Liver (tissue), 8 donors: ENCODE measurements at regions not wholly inside any gene's neighbourhood (a gene's known extent, or its start where the extent isn't known, plus 50 kb on each side); places are given as distances from the start of the nearest gene placed in this dataset.

Experiments used
- DNase-seq: peaks from one replicate; pipeline ENCODE4 v3.0.0-alpha.2; 2017; ENCODE audit warnings: low spot score
- H3K27ac ChIP-seq, 2 donors: one replicate each; pipeline ENCODE4 v1.7.0; 2013; ENCODE audit warnings: inconsistent platforms in 2 of 2, low read length in 2 of 2, control low read depth in 1 of 2, low read depth in 1 of 2, mild to moderate bottlenecking in 1 of 2
- H3K27me3 ChIP-seq, 4 donors: one replicate each; pipeline versions ENCODE4 v1.6.1 to v1.7.0; 2013; ENCODE audit warnings: low read length in 3 of 4, inconsistent platforms in 1 of 4, mild to moderate bottlenecking in 1 of 4, moderate library complexity in 1 of 4; ENCODE audit not compliant: control insufficient read depth in 4 of 4, insufficient read depth in 4 of 4
- H3K36me3 ChIP-seq, 4 donors: one replicate each; pipeline versions ENCODE4 v1.6.1 to v1.7.0; 2013; ENCODE audit warnings: low read length in 3 of 4, mild to moderate bottlenecking in 3 of 4, low read depth in 1 of 4, moderate library complexity in 1 of 4; ENCODE audit not compliant: control insufficient read depth in 4 of 4, insufficient read depth in 3 of 4
- H3K4me1 ChIP-seq, 4 donors: one replicate each; pipeline versions ENCODE4 v1.6.1 to v1.7.0; 2013; ENCODE audit warnings: low read length in 3 of 4, mild to moderate bottlenecking in 3 of 4, moderate library complexity in 1 of 4; ENCODE audit not compliant: control insufficient read depth in 4 of 4, insufficient read depth in 4 of 4
- H3K4me3 ChIP-seq, 3 donors: one replicate each; pipeline versions ENCODE4 v1.6.1 to v1.7.0; 2013; ENCODE audit warnings: low read length in 3 of 3, control low read depth in 1 of 3, low read depth in 1 of 3, mild to moderate bottlenecking in 1 of 3
- H3K9ac ChIP-seq, 2 donors: one replicate each; pipeline ENCODE4 v1.7.0; 2013; ENCODE audit warnings: low read length in 2 of 2, mild to moderate bottlenecking in 2 of 2, moderate library complexity in 2 of 2, control low read depth in 1 of 2, low read depth in 1 of 2
- H3K9me3 ChIP-seq, 4 donors: one replicate each; pipeline versions ENCODE4 v1.6.1 to v1.7.0; 2013; ENCODE audit warnings: low read length in 3 of 4; ENCODE audit not compliant: control insufficient read depth in 4 of 4
- FOXA1 ChIP-seq: IDR thresholded peaks from 2 replicates; pipeline ENCODE4 v1.6.1; 2016; ENCODE audit warnings: antibody characterized with exemption
- FOXA2 ChIP-seq: IDR thresholded peaks from 2 replicates; pipeline ENCODE4 v1.6.1; 2016; ENCODE audit warnings: antibody characterized with exemption
- HNF4A ChIP-seq, 2 donors: conservative IDR thresholded peaks; 2 replicates each; pipeline ENCODE4 v1.6.1; 2016; ENCODE audit warnings: antibody characterized with exemption in 2 of 2, mild to moderate bottlenecking in 2 of 2
- HNF4G ChIP-seq: IDR thresholded peaks from 2 replicates; pipeline ENCODE4 v1.6.1; 2016; ENCODE audit warnings: antibody characterized with exemption
- JUND ChIP-seq, 2 donors: IDR thresholded peaks; 2 replicates each; pipeline ENCODE4 v1.6.1; 2016; ENCODE audit warnings: antibody characterized with exemption in 2 of 2
- NR2F2 ChIP-seq: IDR thresholded peaks from 2 replicates; pipeline ENCODE4 v1.6.1; 2016; ENCODE audit warnings: antibody characterized with exemption
- RAD21 ChIP-seq, 2 donors: IDR thresholded peaks; 2 replicates each; pipeline ENCODE4 v1.6.1; 2016; ENCODE audit warnings: antibody characterized with exemption in 2 of 2, mild to moderate bottlenecking in 2 of 2
- RXRA ChIP-seq, 2 donors: IDR thresholded peaks; 2 replicates each; pipeline ENCODE4 v1.6.1; 2017 to 2018; ENCODE audit warnings: antibody characterized with exemption in 2 of 2, mild to moderate bottlenecking in 1 of 2
- SP1 ChIP-seq: IDR thresholded peaks from 2 replicates; pipeline ENCODE4 v1.6.1; 2018; ENCODE audit warnings: antibody characterized with exemption, mild to moderate bottlenecking
- TAF1 ChIP-seq: conservative IDR thresholded peaks from 2 replicates; pipeline ENCODE4 v1.6.1; 2016; ENCODE audit warnings: antibody characterized with exemption, mild to moderate bottlenecking
- YY1 ChIP-seq: IDR thresholded peaks from 2 replicates; pipeline ENCODE4 v1.6.1; 2016; ENCODE audit warnings: antibody characterized with exemption, mild to moderate bottlenecking
- WGBS: extraction: QIAGEN DNeasy Blood & Tissue Kit; methylation state at CpG from one replicate; pipeline ENCODE4 v1.1.7; 2013; 5-methylcytosine and 5-hydroxymethylcytosine counted together
- TF ChIP-seq, protein P1 (sequence below): IDR thresholded peaks from 2 replicates; pipeline ENCODE4 v1.6.1; 2016; ENCODE audit warnings: antibody characterized with exemption
- TF ChIP-seq, protein P2 (sequence below): IDR thresholded peaks from 2 replicates; pipeline ENCODE4 v1.6.1; 2016; ENCODE audit warnings: antibody characterized with exemption
- TF ChIP-seq, protein P3 (sequence below): IDR thresholded peaks from 2 replicates; pipeline ENCODE4 v1.6.1; 2016; ENCODE audit warnings: antibody characterized with exemption
- TF ChIP-seq, protein P4 (sequence below): fragments of 150-350 bp; IDR thresholded peaks from 2 replicates; pipeline ENCODE4 v1.5.1; 2017; ENCODE audit warnings: improper control_type of control experiment, low read depth, low read length; ENCODE audit not compliant: missing input control
- TF ChIP-seq, protein P5 (sequence below): IDR thresholded peaks from 2 replicates; pipeline ENCODE4 v1.6.1; 2016; ENCODE audit warnings: antibody characterized with exemption, mild to moderate bottlenecking
- donor health status: healthy.
- donor health status: healthy.
- donor health status: healthy.
- donor health status: healthy.
- donor health status: healthy.

DNA sequence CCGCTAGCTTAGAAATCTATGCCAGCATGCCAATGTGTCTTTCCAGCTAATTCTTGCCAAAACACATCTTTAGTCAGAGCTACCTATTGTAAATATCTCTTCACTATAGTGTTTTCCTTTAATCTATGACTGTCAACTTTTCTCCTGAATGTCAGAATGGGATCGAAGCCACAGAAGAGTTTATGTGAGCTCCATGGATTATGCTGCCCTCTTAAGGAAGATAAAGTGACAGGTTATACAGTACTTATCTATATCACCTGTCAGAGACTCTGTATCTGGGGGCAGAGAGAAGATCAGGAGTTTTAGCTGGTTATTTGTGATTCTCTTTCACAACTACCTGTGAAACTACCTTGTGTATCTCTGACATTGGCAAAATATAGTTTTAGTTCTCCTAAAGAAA is 204.3 kb upstream of the SEL1L start:
- Histone ChIP-seq H3K4me1 (peaks cover 3 to 9% (median 4%) of the 10 kb centered on the region in 4 donors), H3K36me3 (no peaks in the 10 kb centered on the region), H3K9me3 (no peaks in the 10 kb centered on the region), H3K4me3 (no peak overlapping the region), H3K9ac (no peak overlapping the region), H3K27ac (no peak overlapping the region), H3K27me3 (no peaks in the 10 kb centered on the region)
- no peak for DNase-seq
- 78% methylated on average over 2 of the region's 2 CpGs for WGBS
- TF ChIP-seq, protein P1, sequence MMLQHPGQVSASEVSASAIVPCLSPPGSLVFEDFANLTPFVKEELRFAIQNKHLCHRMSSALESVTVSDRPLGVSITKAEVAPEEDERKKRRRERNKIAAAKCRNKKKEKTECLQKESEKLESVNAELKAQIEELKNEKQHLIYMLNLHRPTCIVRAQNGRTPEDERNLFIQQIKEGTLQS: no peak
- TF ChIP-seq RAD21 (IDR thresholded peaks at IDR 0.05): peak; percentile 20 to 60

DNA sequence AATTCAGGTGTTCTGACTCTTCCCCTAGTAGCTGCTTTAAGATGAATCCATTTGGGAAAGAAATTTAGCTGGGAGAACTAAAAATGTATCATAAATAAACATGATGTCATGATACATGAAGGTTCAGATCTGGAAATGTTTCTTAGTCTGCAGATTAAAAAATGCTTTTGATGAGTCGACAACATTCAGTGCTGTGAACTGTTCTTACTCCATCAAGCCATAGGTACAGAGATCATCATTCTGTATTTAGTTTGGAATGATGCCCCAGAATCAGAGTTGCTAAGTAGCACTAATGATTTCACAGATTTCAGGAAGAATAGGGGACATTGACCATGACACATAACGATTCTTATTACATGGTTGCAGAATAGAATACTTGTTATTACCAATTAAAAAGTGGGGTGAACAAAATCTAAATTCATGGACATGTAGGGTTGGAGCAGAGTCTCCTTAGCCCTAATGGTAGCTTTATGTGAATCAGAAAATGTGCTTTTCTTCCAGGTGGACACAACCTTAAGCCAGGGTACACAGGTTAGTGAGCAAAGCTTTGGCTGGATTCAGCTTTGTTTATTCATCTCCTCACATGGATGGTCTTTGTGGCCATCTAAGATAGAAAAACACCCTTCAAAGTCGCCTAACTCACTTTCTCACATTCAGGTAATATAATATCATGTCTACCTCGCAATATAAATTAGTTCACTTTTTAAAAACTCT is 205.4 kb upstream of the SEL1L start:
- WGBS: 55% methylated on average over 4 of the region's 4 CpGs
- no peak overlapping the region for H3K9ac ChIP-seq
- H3K27ac ChIP-seq: no peak overlapping the region
- TF ChIP-seq JUND (IDR thresholded peaks at IDR 0.05) (peak in 1 of 2 donors; percentile 28), FOXA2 (peak; percentile 46), SP1 (peak; percentile 41), YY1 (peak; percentile 34), RXRA (IDR thresholded peaks at IDR 0.05) (peak; percentile 33 to 63), HNF4A (conservative IDR thresholded peaks at IDR 0.05) (peak; percentile 60 to 76), HNF4G (no peak)
- TF ChIP-seq, protein P1: no peak
- TF ChIP-seq, protein P2, sequence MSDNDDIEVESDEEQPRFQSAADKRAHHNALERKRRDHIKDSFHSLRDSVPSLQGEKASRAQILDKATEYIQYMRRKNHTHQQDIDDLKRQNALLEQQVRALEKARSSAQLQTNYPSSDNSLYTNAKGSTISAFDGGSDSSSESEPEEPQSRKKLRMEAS: no peak
- H3K9me3 ChIP-seq: no peaks in the 10 kb centered on the region
- peaks cover 3 to 9% (median 4%) of the 10 kb centered on the region in 4 donors for H3K4me1 ChIP-seq
- DNase-seq: no peak
- no peaks in the 10 kb centered on the region for H3K36me3 ChIP-seq
- H3K4me3 ChIP-seq: no peak overlapping the region
- no peaks in the 10 kb centered on the region for H3K27me3 ChIP-seq

DNA sequence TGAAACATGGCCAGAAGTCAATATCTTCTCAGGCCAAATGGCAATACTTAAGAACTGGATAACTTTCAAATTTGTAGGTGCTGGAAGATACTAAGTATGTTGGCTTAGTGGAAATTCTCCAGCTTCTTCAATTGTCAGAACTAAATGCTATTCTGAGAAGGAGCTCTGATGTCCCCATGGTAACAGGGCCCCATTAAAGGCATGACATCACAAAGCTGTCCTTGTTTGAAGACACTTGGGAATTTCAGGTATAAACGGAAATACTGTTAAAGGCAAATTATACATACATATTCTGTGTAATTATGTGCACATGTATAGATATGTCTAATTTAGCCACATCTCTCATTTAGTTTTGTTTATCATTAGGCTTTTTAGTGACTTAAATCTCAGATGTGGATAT is 210.0 kb upstream of the SEL1L start:
- DNase-seq: no peak
- Histone ChIP-seq H3K27ac (no peak overlapping the region), H3K9ac (no peak overlapping the region), H3K4me1 (peaks cover 2 to 8% (median 3%) of the 10 kb centered on the region in 4 donors), H3K4me3 (no peak overlapping the region), H3K36me3 (no peaks in the 10 kb centered on the region), H3K27me3 (no peaks in the 10 kb centered on the region), H3K9me3 (no peaks in the 10 kb centered on the region)
- no peak for TF ChIP-seq RAD21 (IDR thresholded peaks at IDR 0.05)
- TF ChIP-seq, protein P2: no peak
- no peak for TF ChIP-seq HNF4G
- TF ChIP-seq SP1: no peak
- TF ChIP-seq, protein P3, sequence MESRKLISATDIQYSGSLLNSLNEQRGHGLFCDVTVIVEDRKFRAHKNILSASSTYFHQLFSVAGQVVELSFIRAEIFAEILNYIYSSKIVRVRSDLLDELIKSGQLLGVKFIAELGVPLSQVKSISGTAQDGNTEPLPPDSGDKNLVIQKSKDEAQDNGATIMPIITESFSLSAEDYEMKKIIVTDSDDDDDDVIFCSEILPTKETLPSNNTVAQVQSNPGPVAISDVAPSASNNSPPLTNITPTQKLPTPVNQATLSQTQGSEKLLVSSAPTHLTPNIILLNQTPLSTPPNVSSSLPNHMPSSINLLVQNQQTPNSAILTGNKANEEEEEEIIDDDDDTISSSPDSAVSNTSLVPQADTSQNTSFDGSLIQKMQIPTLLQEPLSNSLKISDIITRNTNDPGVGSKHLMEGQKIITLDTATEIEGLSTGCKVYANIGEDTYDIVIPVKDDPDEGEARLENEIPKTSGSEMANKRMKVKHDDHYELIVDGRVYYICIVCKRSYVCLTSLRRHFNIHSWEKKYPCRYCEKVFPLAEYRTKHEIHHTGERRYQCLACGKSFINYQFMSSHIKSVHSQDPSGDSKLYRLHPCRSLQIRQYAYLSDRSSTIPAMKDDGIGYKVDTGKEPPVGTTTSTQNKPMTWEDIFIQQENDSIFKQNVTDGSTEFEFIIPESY: no peak
- no peak for TF ChIP-seq NR2F2
- TF ChIP-seq, protein P4, sequence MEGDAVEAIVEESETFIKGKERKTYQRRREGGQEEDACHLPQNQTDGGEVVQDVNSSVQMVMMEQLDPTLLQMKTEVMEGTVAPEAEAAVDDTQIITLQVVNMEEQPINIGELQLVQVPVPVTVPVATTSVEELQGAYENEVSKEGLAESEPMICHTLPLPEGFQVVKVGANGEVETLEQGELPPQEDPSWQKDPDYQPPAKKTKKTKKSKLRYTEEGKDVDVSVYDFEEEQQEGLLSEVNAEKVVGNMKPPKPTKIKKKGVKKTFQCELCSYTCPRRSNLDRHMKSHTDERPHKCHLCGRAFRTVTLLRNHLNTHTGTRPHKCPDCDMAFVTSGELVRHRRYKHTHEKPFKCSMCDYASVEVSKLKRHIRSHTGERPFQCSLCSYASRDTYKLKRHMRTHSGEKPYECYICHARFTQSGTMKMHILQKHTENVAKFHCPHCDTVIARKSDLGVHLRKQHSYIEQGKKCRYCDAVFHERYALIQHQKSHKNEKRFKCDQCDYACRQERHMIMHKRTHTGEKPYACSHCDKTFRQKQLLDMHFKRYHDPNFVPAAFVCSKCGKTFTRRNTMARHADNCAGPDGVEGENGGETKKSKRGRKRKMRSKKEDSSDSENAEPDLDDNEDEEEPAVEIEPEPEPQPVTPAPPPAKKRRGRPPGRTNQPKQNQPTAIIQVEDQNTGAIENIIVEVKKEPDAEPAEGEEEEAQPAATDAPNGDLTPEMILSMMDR: no peak
- no peak for TF ChIP-seq JUND (IDR thresholded peaks at IDR 0.05)
- TF ChIP-seq FOXA2: no peak
- TF ChIP-seq, protein P1: no peak
- no peak for TF ChIP-seq YY1
- TF ChIP-seq RXRA (IDR thresholded peaks at IDR 0.05): no peak
- no peak for TF ChIP-seq HNF4A (conservative IDR thresholded peaks at IDR 0.05)
- TF ChIP-seq, protein P5, sequence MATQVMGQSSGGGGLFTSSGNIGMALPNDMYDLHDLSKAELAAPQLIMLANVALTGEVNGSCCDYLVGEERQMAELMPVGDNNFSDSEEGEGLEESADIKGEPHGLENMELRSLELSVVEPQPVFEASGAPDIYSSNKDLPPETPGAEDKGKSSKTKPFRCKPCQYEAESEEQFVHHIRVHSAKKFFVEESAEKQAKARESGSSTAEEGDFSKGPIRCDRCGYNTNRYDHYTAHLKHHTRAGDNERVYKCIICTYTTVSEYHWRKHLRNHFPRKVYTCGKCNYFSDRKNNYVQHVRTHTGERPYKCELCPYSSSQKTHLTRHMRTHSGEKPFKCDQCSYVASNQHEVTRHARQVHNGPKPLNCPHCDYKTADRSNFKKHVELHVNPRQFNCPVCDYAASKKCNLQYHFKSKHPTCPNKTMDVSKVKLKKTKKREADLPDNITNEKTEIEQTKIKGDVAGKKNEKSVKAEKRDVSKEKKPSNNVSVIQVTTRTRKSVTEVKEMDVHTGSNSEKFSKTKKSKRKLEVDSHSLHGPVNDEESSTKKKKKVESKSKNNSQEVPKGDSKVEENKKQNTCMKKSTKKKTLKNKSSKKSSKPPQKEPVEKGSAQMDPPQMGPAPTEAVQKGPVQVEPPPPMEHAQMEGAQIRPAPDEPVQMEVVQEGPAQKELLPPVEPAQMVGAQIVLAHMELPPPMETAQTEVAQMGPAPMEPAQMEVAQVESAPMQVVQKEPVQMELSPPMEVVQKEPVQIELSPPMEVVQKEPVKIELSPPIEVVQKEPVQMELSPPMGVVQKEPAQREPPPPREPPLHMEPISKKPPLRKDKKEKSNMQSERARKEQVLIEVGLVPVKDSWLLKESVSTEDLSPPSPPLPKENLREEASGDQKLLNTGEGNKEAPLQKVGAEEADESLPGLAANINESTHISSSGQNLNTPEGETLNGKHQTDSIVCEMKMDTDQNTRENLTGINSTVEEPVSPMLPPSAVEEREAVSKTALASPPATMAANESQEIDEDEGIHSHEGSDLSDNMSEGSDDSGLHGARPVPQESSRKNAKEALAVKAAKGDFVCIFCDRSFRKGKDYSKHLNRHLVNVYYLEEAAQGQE: no peak
- TF ChIP-seq TAF1: no peak
- TF ChIP-seq FOXA1: no peak
- 89% methylated on average over 1 of the region's 1 CpG for WGBS
